Femur (tissue), 1 donor: ENCODE measurements at regions not wholly inside any gene's neighbourhood (a gene's known extent, or its start where the extent isn't known, plus 50 kb on each side); places are given as distances from the start of the nearest gene placed in this dataset.
A peak's percentile ranks its signal among the peaks of the same experiment; 100 is the strongest.

Experiments
- DNase-seq: peaks from one replicate; pipeline ENCODE4 v3.0.0-alpha.2; 2017

DNA sequence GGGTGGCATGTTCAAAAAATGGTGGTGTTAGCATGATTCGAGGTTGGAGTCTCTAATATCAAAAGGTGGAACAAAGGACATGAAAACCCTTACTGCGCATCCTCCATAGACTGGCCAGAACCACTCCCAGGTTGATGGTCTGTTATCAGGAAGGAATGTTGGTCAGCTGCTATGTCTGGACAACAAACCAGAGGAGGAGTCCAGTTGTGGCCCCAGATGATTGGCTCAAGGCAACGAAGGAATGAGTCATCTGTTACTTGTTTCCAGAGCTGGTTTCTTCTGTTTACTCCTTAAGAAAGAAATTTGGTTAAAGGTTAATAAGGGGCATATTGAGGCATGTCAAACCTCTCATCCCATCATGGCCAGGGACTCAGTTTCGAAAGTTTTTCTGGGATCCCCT is 56.8 kb upstream of the GRIA4 start:
- no peak for DNase-seq

- DNase-seq: no peak
These were observed 61.5 kb upstream of the GRIA4 start for GRCh38 chr11:105548359-105548758.

DNA sequence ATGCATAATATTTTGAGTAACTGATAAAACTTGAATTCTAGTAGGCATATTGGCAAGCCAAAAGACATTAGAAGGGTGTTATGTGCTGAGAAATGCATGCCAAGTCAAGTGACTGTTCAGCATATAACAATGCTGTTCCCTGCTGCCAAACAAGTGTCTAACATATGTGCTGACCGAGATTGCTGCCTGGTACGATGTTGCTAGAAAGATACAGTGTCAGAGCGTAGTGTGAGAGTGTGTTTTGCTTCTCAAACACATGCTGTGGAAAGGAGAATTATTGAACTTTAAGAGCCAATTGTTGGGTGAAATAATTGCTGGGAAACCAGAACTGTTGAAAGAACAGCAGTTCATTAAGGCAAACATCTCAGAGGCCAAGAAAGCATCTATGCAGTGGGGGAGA is 71.3 kb upstream of the GRIA4 start:
- DNase-seq: no peak

- no peak for DNase-seq
These were observed 72.3 kb upstream of the GRIA4 start for GRCh38 chr11:105537531-105537930.

DNA sequence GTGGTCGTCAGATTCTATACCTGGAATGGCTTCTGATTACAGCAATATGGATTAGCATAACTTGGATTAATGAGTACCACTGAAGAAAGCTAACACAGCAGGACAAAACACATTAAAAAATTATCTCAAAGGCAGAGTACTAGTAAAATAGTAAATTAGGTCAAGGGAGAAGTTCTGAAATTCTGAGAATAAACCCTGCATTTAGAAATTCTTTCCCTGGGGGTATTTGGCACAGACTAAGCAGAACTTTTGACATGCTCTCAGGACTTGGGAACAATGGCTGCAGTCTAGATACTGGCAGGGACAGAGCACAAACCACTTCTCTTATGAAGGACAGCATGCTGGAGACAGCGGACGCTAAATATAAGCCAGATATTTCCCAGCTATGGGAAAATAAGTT is 85.6 kb upstream of the GRIA4 start:
- DNase-seq: no peak

DNA sequence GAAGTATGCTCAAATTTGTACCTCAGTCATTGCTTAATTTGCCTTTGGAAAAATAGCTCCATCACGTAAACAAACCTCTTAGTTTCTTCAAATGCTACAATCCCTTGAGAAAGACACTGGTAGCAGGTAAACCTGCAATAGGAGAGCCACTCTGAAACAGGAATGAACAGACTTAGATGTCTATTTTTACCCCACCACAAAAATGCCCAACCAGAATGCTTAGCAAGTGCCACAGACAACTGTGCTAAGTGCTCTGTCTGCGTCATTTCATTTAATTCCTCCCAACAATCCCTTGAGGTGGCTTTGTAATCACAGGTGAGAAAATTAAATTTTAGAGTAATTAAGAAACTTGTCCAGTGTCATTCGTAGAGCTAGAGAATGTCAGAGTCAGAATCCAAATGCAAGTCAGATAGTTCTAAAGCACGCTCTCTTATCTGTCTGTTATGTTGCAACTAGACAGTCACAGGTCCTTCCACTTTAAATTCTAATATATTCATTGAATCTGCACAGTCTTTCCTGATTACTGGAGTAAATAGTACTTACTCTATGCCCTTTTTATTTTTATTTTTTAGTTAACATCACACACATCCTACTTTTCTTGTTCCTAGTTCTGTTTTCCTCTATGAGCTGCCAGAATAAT is 89.0 kb upstream of the GRIA4 start:
- no peak for DNase-seq

DNA sequence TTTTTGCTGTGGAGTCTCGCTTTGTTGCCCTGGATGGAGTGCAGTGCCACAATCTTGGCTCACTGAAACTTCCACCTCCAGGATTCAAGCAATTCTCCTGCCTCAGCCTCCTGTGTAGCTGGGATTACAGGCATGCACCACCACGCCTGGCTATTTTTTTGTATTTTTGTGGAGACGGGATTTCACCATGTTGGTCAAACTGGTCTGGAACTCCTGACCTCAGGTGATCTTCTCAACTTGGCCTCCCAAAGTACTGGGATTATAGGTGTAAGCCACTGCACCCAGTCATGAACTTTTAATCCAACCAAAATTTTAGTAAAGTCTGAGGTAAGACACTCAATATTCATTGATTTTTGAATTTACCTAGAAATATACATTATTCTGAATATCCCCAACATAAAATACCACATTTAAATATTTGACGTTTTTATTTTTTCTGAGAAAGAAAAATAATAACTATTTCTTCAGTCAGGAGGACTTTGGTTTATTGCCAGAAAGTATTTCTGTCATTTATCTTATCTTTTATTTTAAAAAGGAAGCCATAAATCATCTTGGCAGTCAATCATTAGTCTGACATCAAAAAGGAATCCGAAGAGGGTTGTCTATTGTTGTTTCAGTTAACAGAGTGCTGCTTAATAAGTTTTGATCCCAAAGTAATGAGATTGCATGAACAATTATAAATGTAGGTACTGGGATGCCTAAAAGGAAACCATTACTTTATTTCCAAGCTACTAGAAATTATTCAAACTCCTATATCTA is 102.2 kb upstream of the GRIA4 start:
- DNase-seq: no peak

DNA sequence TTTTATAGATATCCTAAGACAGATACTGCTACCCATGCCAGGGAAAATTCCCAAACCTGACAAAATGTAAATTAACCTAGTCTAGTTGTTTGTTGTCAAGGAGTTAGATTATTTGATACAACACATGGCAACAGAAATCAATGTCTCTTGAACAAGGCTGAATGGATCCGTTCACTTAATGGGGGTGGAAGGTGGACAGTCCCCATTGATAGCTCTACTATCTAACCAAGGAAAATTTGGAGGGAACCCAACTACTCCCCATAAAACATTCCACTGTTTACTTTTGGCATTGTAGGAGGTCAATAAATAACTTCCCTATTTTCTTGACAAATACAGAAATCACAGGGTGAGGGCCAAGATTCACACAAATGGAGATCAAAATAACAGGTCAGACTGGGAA is 117.9 kb upstream of the GRIA4 start:
- DNase-seq: no peak

DNA sequence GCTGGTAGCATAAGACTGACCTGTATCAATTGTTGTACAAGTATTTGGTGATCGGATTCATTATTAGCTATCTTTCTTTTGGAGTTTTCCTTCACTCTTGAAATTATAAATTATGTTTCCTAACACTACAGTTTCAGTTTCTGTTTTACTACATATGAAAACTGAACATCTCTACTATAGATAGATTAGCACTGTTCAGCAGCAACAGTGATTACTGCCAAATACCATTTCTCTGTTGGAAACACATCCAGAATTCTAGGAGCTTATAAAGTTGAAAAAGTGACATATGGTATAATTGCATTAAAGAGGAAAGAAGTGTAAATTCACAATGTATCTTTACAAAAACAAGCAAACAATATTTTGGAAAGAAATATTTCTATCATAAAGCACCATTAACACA is 118.5 kb upstream of the GRIA4 start:
- no peak for DNase-seq

DNA sequence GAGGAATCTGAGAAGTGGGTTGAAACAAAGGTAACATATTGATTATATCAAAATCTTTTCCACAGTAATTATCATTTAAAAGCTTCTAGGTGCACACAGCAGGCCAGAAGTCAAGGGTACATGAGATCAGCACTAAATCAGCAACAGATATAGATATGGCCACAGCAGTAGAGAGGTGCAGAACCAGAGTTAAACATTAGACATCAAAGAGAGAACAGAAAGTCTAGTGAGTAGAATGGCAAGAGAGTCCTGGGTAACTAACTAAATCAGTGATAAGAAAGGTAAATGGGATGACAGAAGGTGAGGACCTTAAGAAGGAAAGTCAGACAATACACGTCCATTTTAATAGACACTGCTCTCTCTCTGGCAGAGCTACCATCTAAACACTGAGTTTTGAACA is 119.5 kb upstream of the GRIA4 start:
- no peak for DNase-seq

DNA sequence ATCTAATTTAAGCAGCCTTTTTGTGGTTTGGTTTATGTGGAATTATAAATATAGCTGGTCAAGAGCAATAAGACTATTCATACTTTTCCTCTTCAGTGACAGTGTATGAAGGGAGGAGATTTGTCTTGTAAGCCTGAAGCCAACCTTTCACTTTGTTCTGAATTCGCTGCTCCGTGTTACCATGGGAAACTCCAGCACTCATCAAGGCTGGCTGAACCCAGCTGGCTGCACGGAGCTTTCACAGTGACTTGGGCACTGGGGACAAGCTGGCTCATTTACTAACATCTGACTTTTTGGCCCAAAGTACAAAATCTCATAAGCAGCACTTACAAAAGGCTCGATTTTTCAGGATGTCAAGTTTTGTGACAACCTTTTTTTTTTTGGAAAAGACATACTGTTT is 120.4 kb upstream of the GRIA4 start:
- peak; percentile 49 for DNase-seq

DNA sequence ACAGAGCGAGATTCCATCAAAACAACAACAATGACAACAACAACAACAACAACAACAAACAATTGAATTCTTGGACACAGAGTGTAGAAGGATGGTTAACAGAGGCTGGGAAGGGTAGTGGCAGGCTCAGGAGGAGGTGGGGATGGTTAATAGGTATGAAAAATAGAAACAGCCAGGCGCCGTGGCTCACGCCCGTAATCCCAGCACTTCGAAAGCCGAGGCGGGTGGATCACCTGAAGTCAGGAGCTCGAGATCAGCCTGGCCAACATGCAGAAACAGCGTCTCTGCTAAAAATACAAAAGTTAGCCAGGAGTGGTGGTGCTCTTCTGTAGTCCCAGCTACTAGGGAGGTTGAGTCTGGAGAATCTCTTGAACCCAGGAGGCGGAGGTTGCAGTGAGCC is 122.9 kb upstream of the GRIA4 start:
- no peak for DNase-seq

DNA sequence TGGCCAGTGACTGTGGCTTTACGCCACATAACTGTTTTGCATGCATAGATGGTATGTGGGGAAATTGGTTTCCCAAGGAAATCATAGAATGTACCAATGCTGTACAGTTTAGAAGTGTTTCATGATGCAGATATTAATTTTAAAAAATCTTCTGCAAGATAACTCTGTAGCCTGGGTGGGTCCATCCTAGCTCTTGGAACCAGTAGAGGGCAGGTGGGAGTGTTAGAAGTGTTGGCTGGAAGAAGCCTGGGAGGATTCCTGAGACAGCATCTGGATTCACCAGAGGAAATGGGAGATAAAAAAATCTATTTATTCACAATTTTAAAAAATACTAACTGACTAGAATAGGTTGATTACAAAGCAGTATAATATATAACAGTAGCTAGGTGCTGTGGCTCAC is 139.9 kb upstream of the GRIA4 start:
- no peak for DNase-seq

GRCh38 chr11:105468154-105468553 is 141.7 kb upstream of the GRIA4 start:
- DNase-seq: no peak

DNA sequence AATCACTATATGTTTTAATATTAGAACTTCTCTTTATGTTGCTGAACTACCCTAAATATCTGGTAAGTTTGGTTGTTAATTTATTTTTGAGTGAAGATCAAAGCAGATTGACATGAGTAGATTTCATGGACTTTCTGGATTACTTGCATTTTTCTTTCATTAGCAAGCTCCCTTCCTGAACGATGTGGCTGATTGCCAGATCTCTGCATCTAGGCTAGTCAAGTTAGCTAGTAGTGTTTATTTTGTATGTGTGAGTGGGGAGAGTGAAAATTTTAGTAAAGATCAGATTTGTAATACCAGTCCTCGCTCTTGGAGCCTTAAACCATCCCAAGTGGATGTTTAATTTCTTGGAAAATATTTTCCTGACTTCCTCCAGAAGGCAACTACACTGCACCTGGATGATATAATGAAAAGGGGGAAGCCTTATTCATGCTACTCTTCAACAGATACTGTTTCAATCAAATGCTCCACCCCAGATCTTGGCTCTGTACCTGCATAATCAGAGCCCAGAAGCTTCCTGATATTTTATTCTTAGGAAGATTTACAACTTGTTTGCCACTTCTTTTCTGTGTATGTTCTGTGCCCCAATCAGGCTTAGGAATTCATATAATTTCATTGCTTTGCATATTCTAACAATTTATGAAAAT is 143.2 kb upstream of the GRIA4 start:
- DNase-seq: no peak

DNA sequence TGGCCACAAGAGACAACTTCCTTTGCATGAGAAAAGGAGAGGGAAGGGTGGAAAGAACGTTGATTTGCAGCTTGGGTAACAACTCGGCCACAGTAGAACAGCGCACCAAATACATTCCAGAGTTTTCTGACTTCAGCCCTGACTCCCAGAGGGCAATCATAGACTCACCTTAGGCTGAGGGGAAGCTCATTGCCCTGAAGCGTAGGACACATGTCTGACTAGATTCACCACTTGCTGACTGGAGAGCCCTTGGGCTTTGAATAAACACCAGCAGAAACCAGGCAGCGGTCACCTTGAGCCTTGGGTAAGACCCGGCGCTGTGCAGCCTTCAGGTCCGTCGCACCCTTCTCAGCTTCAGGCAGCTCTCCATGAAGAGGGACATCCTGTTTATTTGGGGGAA is 151.8 kb upstream of the GRIA4 start:
- no peak for DNase-seq

DNA sequence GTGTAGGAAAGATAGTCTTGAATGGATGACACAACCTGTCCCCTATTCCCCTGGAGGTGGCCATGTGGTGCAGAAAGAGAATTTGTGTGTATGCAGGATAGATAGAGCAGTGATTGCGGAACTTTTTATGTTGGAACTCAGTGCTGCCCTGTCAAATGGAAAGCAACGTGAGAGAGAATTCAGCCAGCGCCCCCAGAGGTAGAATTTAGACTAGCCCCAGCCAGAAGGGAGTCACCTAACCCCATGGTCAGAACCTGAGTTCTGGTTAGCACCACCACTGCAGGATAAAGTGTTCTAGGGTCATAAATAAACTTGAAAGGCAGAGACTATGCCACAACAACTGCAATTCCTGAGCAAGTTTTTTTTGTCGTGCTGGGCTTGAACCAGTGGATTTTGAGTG is 152.9 kb upstream of the GRIA4 start:
- no peak for DNase-seq

DNA sequence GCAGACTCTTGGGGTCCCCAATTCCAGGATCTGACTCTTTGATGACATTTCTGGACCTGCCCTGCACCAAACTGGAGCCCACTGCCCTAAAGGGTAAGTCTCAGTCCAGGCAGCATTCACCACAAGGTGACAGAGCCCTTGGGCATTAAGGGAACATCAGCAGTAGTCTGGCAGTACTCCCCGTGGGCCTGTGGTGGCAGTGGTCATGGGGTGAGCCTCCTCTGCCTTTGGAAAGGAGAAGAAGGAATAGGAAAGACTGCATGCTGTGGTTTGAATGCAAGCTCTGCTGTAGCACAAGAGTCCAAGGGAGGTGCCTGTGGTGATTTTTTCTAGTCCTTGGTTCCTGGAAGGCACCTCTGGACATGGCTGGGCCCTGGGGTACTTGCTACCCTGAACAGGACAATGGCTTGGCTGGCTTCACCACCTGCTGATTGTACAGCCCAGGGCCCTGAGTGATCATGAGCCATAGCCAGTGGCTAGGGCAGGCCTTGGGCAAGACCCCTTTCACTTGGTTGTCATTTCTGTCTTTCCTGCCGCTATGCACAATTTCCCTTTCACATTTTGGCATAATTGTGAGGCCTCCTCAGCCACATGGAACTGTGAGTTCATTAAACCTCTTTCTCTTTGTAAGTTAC is 160.7 kb upstream of the GRIA4 start:
- no peak for DNase-seq

- DNase-seq: no peak
These were observed 161.2 kb upstream of the GRIA4 start for GRCh38 chr11:105448703-105449079.

DNA sequence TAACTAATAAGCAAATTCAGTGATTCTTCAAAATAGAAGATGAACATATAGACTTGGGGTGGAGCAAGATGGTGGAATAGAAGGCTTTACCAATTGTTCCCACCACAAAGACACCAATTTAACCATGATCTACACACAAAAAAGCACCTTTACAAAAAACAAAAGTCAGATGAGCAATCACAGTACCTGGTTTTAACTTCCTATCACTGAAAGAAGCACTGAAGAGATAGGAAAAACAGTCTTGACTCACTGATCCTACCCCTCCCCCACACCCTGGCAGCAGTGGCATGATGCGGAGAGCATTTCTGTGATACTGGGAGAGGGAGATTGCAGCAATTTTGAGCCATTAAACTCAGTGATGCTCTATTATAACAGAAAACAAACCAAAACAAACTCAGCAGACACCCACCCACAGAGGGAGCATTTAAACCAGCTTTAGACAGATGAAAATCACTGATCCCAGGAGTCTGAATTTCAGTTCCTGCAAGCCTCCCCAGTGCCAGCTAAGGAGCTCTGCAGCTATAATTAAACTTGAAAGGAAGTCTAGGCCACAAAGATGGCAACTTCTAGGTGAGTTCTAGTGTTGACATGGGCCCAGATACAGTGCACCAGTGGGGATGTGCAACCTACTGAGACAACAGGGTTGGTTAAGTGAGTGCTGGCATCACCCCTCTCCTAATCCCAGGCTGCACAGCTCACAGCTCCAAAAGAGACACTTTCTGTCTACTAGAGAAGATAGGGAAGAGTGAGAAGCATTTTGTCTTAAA is 161.8 kb upstream of the GRIA4 start:
- no peak for DNase-seq

DNA sequence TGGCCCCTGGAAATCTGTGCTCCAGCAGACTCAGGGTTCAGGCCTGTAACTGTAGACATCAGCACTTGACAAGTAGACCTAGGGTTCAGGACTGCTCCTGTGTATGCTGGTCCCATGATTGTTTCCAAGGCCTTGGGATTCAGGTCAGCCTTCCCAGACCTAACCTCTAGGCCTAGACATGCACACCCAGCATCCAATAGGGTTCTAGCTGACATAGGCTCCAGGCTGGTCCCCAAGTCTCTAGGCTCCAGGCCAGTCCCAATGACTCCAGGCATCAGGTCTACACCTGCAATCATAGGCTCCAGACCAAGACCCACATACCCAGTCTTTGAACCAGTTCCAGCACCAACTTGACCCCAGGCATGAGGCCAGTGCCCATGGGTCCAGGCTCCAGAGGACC is 166.2 kb upstream of the GRIA4 start:
- no peak for DNase-seq

DNA sequence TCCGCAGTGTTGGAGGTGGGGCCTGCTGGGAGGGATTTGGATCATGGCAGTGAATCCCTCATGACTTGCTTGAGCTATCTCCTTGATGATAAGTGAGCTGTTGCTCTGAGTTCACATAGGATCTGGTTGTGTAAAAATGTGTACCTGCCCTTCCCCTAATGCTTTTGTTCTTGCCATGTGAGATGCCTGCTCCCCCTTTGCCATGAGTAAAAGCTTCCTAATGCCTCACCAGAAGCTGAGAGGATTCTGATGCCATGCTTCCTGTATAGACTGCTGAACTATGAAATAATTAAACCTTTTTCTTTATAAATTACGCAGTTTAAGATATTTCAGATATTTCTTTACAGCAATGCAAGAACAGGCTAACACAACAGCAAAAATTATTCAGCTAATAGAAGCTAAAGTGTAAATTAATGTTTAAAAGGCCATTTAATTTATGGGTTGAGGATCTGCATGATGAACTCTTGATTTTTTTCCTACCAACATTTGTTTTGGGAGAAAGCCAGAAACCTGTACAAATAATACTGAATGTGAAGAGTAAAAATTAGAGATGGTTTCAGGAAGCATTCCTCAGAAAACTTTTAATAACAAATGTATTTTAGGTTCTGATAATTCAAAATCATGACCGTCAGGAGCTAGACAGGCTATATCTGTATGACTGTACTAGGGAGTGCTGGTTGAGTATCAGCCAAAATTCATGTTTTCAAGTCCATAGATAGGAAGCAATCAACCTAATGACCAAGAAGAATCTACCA is 177.5 kb upstream of the GRIA4 start:
- DNase-seq: no peak
